ENCODE measurements at regions not wholly inside any gene's neighbourhood (a gene's known extent, or its start where the extent isn't known, plus 50 kb on each side); places are given as distances from the start of the nearest gene placed in this dataset.

GRCh38 chr12:103046154-103046553, 88.7 kb downstream of the ASCL1 start:
- H3K27ac Mint-ChIP-seq, result no peak overlapping the region
- ATAC-seq (no peak), DNase-seq (no peak)
- H3K9me3 Mint-ChIP-seq, result peaks cover 0 to 14% (median 0%) of the 10 kb centered on the region in 9 donors
- peaks cover 2 to 19% (median 7%) of the 10 kb centered on the region in 5 donors for H3K27me3 Mint-ChIP-seq
- no peak overlapping the region for H3K4me3 Mint-ChIP-seq
- H3K36me3 Mint-ChIP-seq, result no peaks in the 10 kb centered on the region
- POLR2A ChIA-PET, result no interaction called here
- H3K4me1 Mint-ChIP-seq, result no peaks in the 10 kb centered on the region

GRCh38 chr12:103050273-103050672, 92.8 kb downstream of the ASCL1 start:
- Mint-ChIP-seq H3K36me3 (no peaks in the 10 kb centered on the region), H3K27ac (no peak overlapping the region), H3K27me3 (peaks cover 2 to 10% (median 4%) of the 10 kb centered on the region in 5 donors), H3K9me3 (peaks cover 0 to 14% (median 0%) of the 10 kb centered on the region in 9 donors), H3K4me3 (no peak overlapping the region), H3K4me1 (no peaks in the 10 kb centered on the region)
- DNase-seq (no peak), ATAC-seq (no peak)
- POLR2A ChIA-PET, result no interaction called here

DNA sequence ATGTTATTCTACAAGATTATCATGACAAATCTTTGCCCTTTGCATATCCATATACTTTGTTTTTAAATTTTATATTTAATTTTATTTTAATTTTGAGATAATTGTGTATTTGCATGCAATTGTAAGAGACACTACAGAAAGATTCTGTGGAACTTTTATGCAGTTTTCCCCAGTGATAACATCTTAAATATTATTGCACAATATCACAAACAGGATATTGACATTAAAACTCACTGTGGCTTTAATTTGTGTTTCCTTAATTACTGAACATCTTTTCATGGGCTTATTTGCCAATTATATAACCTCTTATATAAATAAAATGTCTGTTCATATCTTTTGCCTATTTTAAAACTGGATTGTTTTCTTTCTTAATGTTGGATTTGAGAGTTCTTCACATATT, 95.6 kb downstream of the ASCL1 start:
- Mint-ChIP-seq H3K4me1 (no peaks in the 10 kb centered on the region), H3K4me3 (no peak overlapping the region), H3K9me3 (peaks cover 0 to 16% (median 0%) of the 10 kb centered on the region in 9 donors), H3K27me3 (peaks cover 3 to 8% (median 6%) of the 10 kb centered on the region in 5 donors), H3K27ac (no peak overlapping the region), H3K36me3 (no peaks in the 10 kb centered on the region)
- POLR2A ChIA-PET, result no interaction called here
- ATAC-seq (no peak), DNase-seq (no peak)

DNA sequence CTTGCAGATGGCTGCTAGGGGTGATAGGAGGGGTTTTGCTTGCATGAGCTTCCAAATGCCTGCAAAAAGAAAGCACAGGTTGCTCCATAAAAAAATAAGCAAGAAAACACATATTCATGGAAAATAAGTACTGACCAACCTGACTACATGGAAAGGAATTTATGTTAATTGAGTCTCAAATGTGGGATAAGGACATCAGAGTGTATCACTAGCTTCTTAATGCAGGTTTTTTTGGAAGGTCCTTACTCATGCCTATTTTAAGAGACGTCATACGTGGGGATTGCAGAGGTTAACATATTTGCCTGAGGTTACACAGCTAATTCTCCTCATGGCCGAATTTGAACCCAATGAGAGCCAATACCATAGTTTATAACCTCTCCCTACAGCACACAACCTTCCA, 116.2 kb downstream of the ASCL1 start:
- Mint-ChIP-seq H3K9me3 (peaks cover 0 to 17% (median 4%) of the 10 kb centered on the region in 9 donors), H3K36me3 (no peaks in the 10 kb centered on the region), H3K27ac (no peak overlapping the region), H3K4me3 (no peak overlapping the region), H3K4me1 (no peaks in the 10 kb centered on the region), H3K27me3 (peaks cover 0 to 8% (median 0%) of the 10 kb centered on the region in 5 donors)
- ATAC-seq (no peak), DNase-seq (no peak)
- POLR2A ChIA-PET, result no interaction called here

GRCh38 chr12:103075848-103076247, 118.4 kb downstream of the ASCL1 start:
- H3K27me3 Mint-ChIP-seq, result peaks cover 0 to 8% (median 0%) of the 10 kb centered on the region in 5 donors
- no peaks in the 10 kb centered on the region for H3K36me3 Mint-ChIP-seq
- H3K4me1 Mint-ChIP-seq, result no peaks in the 10 kb centered on the region
- H3K9me3 Mint-ChIP-seq, result peaks cover 0 to 9% (median 0%) of the 10 kb centered on the region in 9 donors
- no peak overlapping the region for H3K4me3 Mint-ChIP-seq
- ATAC-seq (no peak), DNase-seq (no peak)
- no peak overlapping the region for H3K27ac Mint-ChIP-seq
- POLR2A ChIA-PET, result no interaction called here

DNA sequence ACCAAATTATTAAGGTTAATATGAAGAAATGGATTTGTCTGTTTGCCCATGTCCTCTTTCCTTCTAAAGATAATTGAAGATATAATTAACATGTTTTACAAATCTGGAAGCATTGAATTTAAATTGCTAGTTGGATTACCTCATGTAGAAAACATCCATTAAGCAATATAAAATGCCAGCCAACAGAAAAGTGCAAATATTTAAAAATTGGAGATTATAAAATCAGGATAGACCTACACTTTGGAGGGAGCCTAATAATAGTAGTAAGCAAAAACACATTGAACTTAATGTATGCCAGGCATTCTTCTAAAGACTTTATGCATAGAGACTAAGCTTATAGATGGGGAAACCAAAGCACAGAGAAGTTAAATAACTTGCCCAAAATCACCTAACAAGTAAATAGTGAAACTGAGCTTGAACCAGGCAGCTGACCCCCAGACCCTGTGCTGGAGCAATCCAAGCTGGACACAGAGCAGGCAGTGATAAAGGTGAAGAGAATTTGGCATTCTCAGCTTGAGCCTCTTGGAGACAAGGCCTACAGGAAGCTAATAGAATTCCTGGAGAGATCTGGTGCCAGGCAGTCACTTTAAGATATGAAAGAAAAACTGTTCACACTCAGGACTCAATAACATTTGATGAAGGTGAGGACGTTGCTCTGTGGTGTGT, 119.8 kb downstream of the ASCL1 start:
- no peak overlapping the region for H3K4me3 Mint-ChIP-seq
- POLR2A ChIA-PET, result no interaction called here
- peaks cover 0 to 8% (median 0%) of the 10 kb centered on the region in 5 donors for H3K27me3 Mint-ChIP-seq
- DNase-seq (no peak), ATAC-seq (no peak)
- H3K9me3 Mint-ChIP-seq, result peaks cover 0 to 6% (median 3%) of the 10 kb centered on the region in 9 donors
- no peaks in the 10 kb centered on the region for H3K4me1 Mint-ChIP-seq
- H3K27ac Mint-ChIP-seq, result no peak overlapping the region
- H3K36me3 Mint-ChIP-seq, result no peaks in the 10 kb centered on the region

GRCh38 chr12:103085541-103085940, 128.1 kb downstream of the ASCL1 start:
- ATAC-seq, result no peak
- Mint-ChIP-seq H3K27me3 (peaks cover 0 to 10% (median 0%) of the 10 kb centered on the region in 5 donors), H3K9me3 (peaks cover 0 to 9% (median 3%) of the 10 kb centered on the region in 9 donors), H3K27ac (no peak overlapping the region), H3K4me3 (no peak overlapping the region), H3K4me1 (no peaks in the 10 kb centered on the region), H3K36me3 (no peaks in the 10 kb centered on the region)
- DNase-seq, result no peak
- POLR2A ChIA-PET, result no interaction called here

GRCh38 chr12:103086471-103086870, 129.0 kb downstream of the ASCL1 start:
- POLR2A ChIA-PET, result no interaction called here
- Mint-ChIP-seq H3K4me1 (no peaks in the 10 kb centered on the region), H3K27ac (no peak overlapping the region), H3K9me3 (peaks cover 0 to 9% (median 0%) of the 10 kb centered on the region in 9 donors), H3K36me3 (no peaks in the 10 kb centered on the region), H3K27me3 (peaks cover 0 to 10% (median 0%) of the 10 kb centered on the region in 5 donors), H3K4me3 (no peak overlapping the region)
- ATAC-seq (no peak), DNase-seq (no peak)

DNA sequence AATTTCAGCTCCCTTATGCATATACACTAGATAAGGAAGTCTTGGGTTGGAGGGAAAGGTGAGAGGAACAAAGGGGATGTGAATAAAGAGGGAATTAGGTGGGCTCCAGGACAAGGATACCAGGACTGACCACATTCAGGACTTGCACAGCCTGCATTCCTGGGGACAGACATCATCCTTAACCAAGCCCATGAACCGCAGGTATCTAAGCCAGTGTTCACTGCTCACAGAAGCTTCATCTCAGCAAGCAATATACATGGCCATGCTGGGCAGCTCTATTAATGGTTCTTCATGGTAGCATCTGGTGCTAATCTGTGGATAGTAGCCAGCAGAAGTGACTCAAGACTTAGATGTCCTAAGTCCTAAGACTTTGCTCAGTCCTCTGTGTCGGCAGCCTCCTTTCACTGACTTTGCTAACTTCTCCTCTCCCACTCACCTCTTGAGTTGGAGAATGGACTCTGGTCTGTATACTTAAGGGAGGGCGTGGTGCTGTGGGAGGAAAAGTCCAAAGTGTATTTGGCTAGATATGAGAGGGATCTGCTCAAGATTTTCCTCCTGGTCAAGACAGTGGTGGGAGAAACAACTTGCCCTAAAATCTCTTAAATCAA, 136.1 kb downstream of the ASCL1 start:
- Mint-ChIP-seq H3K27me3 (peaks cover 2 to 28% (median 6%) of the 10 kb centered on the region in 5 donors), H3K4me1 (no peaks in the 10 kb centered on the region), H3K27ac (no peak overlapping the region), H3K4me3 (no peak overlapping the region), H3K36me3 (no peaks in the 10 kb centered on the region), H3K9me3 (no peaks in the 10 kb centered on the region)
- POLR2A ChIA-PET, result no interaction called here
- ATAC-seq (no peak), DNase-seq (no peak)

- POLR2A ChIA-PET, result no interaction called here
- peaks cover 0 to 7% (median 0%) of the 10 kb centered on the region in 9 donors for H3K9me3 Mint-ChIP-seq
Measured at GRCh38 chr12:103097496-103097895, 140.0 kb downstream of the ASCL1 start.

GRCh38 chr12:103100257-103100831, 142.9 kb downstream of the ASCL1 start:
- Mint-ChIP-seq H3K4me3 (no peak overlapping the region), H3K4me1 (no peaks in the 10 kb centered on the region), H3K36me3 (no peaks in the 10 kb centered on the region)

More at GRCh38 chr12:103097496-103097895, 140.0 kb downstream of the ASCL1 start:
- H3K27me3 Mint-ChIP-seq, result peaks cover 2 to 28% (median 5%) of the 10 kb centered on the region in 5 donors
- no peak overlapping the region for H3K27ac Mint-ChIP-seq
- ATAC-seq (no peak), DNase-seq (no peak)
- no peaks in the 10 kb centered on the region for H3K36me3 Mint-ChIP-seq
- no peaks in the 10 kb centered on the region for H3K4me1 Mint-ChIP-seq
- no peak overlapping the region for H3K4me3 Mint-ChIP-seq

GRCh38 chr12:103102225-103102744, 144.8 kb downstream of the ASCL1 start:
- Mint-ChIP-seq H3K4me1 (no peaks in the 10 kb centered on the region), H3K36me3 (no peaks in the 10 kb centered on the region), H3K27me3 (peaks cover 0 to 8% (median 7%) of the 10 kb centered on the region in 5 donors), H3K9me3 (peaks cover 0 to 7% (median 0%) of the 10 kb centered on the region in 9 donors), H3K27ac (no peak overlapping the region), H3K4me3 (no peak overlapping the region)
- ATAC-seq, result no peak
- POLR2A ChIA-PET, result no interaction called here
- DNase-seq, result no peak

More at GRCh38 chr12:103100257-103100831, 142.9 kb downstream of the ASCL1 start:
- Mint-ChIP-seq H3K9me3 (peaks cover 0 to 7% (median 0%) of the 10 kb centered on the region in 9 donors), H3K27me3 (peaks cover 2 to 13% (median 7%) of the 10 kb centered on the region in 5 donors), H3K27ac (no peak overlapping the region)
- DNase-seq (no peak), ATAC-seq (no peak)
- POLR2A ChIA-PET, result no interaction called here

GRCh38 chr12:103105971-103106597, 148.6 kb downstream of the ASCL1 start:
- DNase-seq (no peak), ATAC-seq (no peak)
- Mint-ChIP-seq H3K4me3 (no peak overlapping the region), H3K27ac (no peak overlapping the region), H3K36me3 (no peaks in the 10 kb centered on the region), H3K9me3 (peaks cover 0 to 1% (median 0%) of the 10 kb centered on the region in 9 donors), H3K27me3 (peaks cover 0 to 8% (median 7%) of the 10 kb centered on the region in 5 donors), H3K4me1 (no peaks in the 10 kb centered on the region)
- POLR2A ChIA-PET, result no interaction called here
